GM21360 (cell line): ENCODE measurements at regions not wholly inside any gene's neighbourhood (a gene's known extent, or its start where the extent isn't known, plus 50 kb on each side); places are given as distances from the start of the nearest gene placed in this dataset.

Experiments used
- ATAC-seq: cut with Tn5 transposase; IDR thresholded peaks from one replicate; pipeline ENCODE4 v1.9.1; 2021; ENCODE audit warnings: mild to moderate bottlenecking, moderate library complexity; ENCODE audit not compliant: unreplicated experiment

DNA sequence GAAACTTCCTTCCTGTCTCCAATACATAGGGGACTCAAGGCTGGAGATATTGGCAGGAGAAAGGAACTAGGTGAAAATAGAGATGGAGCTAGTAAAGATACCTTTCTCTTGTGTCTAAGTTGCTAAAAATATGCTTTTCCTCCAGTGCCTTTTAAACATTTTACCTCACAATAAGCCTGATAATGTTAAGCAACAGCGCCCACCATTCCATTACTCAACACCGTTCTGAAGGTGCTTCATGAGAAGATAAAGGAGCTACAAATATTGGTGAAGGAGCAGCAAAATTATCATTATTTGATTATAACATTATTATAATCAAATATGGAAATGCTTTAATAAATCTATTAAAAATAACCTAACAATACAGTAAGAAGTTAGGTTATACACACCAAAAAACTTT, 83.6 kb upstream of the BARX2 start:
- no peak for ATAC-seq

DNA sequence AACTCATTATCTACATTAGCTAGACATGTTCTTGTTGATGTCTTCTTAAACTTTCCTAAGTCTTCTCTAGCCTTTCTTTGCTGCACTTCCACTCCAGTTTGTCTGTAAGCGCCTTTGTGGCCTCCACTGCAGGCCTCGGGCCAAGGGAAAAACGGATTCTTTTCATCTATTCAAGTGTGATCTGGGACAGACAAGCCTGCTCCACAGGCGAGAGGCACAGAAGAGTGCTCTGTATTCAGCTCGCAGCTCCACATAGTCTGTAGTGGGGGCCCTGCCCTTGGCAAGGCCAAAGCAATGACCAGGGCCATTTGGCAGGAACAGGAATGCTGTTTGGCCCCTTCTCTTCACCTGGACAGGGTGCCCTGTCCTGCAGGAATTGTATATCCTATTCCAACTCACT, 84.1 kb upstream of the BARX2 start:
- ATAC-seq, result no peak

DNA sequence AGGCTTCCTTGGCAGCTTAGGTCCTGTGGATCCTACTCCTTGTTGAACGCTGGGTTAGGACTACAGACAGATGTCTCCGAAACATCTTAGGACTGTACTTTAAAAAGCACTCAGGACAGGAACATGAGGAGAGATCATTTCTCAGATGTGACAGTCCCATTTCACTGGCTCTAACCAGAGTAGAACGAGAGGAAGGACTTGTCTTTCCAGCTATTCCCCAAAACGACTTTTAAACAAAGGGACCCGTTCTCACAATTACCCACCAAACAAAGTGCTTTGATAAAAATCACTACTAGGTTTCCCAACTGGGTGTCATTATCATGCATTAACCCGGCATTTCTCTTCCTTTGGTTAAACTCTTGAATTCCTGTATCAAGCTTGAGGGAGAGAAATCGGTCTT, 84.7 kb upstream of the BARX2 start:
- ATAC-seq, result no peak

DNA sequence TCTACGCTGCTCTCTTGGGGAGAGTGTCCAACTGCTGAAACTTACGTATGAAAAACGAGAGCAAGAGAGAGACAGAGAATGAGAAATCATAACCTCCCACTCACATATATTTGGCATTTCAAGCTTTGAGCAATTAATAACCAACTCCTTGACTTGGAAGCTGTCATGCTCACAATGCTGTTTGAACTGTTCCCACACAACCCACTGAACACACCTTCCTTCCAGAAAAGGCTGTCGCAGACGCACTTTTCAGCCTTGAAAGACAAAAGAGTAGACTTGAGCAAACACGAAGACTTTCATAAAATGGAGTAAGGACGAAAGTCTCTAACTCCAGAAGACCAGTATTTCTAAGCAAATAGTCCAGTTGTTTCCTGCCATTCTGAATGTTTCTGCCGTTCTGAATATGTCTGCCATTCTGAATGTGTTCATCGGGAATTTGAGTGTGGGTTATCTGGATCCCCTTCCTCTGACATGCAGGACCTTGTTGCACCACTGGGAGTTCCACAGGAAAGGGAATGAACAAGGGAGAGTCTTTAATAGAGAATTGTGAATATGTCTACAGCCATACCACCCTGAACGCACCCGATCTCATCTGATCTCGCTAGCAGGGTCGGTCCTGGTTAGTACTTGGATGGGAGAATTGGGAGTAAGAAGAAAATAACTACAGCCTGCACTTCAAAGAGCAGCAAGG, 86.2 kb upstream of the BARX2 start:
- ATAC-seq, result no peak

DNA sequence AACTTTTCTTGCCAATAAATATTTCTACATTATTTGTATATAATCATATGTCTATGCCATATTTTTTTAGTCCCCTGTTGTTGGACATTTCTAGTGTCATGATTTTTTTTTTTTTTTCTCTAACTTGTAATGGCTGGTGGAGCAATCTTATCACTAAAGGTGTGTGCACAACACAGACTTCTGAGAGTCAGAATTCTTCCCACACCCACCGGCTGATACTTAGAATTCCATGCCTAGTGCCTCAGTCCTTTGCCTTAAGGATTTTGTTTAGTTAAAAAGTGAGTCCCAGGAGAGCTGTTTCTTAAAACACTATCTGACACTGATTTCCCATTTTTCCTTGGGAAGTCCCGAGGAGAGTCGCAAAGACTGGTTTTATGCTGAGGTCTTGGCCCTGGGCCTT, 87.7 kb upstream of the BARX2 start:
- ATAC-seq, result no peak

DNA sequence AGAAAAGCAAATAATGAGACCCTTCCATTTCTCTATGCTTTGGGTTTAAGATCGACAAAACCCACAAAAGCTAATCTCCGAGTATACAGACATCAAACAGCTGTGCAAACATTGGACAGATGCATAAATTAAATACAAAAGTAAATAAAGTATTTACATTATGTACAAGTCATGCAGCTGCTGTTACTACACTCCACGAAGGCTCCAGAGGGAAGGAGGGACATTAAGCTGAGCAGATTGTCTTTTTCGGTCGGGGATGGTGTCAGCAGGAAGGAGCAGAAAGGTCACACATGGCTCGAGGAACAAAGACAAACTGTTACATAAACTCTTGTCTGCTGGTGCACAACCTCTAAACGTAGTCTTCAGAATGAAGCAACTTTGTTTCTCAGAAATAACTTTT, 88.8 kb upstream of the BARX2 start:
- ATAC-seq, result no peak

DNA sequence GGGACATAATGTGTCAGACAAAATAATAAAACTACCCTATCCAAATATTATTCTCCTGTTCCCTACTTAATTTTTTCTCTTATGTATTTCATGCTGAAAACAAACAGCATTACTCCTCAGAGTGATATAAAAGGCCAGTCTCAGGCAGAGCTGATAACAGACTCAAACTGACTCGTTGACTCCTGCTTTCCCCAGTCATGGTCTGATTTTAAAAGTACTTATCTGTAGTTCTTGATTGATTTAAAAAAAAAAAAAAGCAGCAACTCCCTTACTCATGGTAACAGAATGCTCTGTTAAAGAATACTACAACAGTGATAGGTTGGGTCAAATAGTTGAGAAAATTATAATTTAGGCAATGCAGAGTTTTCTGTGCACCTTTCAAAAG, 90.3 kb upstream of the BARX2 start:
- ATAC-seq, result no peak

DNA sequence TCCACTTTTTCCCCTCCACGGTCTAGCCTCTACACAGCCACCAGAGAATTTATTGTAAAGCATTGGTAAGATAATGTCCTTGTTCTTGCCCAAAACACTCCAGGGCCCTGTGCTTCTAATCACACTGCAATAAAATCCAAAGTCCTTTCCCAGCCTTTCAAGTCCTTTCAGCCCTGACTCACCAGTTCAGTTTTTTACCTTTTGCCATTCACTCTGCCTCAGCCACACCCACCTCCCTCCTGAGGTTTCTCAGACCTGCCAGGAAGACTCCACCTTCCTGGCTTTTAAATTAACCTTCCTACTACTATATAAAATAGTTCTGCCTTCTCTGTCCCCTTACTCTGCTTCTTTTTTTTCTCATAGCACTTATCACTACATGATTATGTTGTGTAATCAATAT, 91.0 kb upstream of the ARHGAP32 start:
- no peak for ATAC-seq

DNA sequence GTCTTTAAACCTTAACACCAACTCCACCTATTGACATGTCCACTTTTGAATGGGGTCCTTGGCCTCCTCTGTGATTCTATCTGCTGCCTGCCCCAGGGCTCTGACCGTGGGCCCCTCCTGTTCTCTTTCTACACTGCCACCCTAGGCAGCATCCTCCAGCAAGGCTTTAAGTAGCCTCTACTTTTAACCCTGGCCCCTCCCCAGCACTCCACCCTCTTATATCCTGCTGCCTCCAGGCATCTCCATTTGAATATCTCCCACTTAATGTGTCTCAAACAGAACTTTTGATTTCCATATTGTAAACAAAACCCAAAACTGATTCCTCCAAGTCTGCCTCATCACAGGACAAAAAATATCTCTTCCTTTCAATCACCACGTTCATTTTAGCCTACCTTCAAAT, 90.5 kb upstream of the ARHGAP32 start:
- ATAC-seq, result no peak

DNA sequence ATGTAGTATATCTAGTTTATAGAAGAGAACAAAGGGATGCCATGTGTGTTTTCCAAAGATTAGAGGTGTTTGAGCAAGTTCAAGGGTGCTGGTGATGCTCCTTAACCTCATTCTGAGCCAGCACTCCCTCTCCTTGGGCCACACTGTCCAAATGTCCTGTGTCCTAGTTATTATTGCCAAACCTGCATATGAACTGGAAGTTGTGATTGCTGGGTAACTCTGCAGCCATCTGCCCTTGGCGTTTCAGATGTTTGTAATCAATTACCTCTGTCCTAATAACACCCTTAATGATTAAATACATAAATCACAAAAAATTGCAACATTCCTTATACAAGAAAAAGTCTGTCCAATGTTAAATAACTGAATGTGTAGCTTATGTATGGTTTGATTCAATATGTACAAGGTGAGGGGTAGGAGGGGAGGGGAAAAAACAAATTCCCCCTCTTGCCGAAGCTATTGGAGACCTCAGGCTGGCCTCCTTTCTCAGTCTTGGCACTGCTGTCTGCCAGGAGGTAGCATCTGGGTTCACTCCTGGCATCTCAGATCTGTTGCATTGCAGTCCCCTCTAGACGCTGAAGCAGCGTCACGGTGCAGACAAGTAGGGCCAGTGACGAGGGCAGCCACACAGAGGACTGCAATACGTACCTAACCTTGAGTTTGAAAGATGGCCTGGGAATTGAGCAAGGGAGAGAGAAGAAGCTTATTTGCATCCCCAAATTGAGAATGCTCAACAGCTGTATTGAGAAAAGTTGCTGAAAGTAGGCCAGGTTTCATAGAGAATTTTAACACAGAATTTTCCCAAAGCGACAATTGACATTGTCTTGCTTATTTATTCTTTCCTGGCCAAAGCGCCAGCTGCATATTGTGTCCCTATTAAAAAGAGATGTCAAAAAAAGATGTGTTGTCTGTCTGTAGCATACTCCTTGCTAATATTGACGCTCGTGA, 89.6 kb upstream of the ARHGAP32 start:
- ATAC-seq, result no peak

DNA sequence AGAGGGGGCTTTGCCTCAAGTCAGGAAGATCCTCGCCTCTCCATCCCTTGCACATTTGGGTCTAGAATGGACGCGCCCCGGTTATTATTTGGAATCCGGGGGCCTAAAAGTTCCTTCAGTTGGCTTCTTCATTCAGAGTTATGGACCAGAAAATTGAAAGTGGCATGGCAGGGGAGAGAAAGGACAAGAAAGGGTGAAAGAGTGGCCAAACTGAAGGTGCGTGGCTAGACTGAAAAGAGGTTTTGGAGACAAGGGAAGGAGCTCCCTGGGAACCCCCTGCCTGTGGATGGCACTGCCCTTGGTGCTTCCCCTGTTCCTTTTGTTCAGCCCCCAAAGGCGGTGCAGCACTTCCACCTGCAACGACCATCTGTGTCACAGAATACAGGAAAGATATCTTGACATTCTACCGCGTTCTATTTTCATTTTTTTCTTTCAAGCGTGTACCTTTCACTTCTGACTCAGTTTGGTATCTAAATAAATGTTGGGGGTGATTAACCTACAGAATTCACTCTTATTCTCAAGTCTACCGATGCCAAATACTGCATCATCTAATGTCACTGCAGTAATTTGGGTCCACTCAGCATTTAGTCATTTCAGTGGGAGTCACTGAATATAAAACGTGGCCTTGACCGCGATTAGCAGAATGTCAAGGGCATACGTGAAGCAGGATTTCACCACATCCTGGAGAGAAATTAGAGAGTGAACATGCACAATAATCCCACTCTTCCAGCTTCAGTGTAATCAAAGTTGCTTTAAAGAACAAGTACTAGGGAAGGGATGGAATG, 88.1 kb upstream of the ARHGAP32 start:
- ATAC-seq, result no peak

DNA sequence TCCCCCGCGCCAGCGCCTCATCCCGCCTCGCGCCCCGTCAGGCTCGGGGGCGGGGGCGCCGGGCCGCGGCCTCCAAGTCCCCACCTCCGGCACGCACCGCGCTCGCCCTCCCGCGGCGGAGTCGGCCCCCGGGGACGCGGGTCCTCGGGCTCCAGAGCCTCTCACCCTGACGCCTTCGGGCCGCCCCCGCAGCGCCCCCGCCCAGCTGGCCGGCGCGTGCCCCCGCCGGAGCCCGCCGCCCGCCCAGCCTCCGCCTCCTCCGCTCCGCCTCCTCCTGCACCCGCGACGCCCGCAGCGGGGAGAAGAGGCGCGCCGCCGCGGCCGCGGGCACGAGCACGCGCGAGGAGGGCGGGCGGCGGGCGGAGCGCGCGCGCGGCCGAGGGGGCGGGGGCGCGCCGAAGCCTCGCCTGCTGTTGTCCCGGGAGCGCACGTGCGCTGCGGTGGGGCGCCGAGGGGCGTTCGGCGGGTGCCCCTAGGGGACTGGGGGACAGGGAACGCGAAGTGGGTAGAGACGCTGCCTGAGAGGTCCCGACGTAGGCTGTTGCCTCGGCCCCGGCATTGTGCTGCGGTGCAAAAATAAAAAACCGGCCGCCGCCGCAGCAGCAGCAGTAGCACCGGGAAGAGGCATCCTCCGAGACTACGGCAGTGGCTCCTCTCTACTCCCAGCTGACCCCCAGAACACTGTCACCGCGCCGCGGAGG, 87.4 kb upstream of the ARHGAP32 start:
- peak; percentile 56 for ATAC-seq

DNA sequence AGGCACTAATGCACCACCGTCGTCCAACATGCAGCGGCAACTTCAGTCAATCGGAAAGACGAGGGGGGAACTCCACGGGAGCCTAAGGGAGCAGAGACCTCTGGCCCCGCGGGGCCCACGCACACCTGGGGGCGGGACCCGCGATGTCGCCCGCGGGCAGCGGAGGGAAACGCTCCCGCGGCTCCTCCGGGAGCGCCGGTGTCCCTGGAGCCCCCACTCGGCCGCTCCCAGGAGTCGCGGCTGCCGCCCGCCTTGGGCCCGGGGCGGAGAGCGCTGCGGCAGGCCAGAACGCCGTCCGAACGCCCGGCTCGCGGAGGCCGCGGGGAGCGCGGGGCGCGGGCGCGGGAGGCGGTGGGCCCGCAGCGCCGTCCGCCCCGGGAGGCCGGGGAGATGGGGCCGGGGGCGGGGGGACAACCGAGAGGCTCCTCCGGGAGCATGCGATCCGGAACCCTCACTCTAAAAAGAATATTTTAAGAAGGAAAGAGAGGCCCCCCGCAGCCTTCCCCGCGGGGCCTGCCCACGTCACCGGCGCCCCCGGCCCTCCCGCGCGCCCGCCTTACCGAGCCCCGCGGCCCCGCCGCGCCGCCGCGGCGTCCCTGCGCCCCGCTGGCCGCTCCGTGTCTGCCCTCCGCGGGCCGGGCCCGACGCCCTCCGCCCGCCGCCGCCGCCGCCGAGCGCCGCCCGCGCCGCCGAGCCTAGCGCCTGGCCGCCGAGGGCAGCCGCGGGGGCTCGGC, 86.6 kb upstream of the ARHGAP32 start:
- peak; percentile 33 for ATAC-seq

DNA sequence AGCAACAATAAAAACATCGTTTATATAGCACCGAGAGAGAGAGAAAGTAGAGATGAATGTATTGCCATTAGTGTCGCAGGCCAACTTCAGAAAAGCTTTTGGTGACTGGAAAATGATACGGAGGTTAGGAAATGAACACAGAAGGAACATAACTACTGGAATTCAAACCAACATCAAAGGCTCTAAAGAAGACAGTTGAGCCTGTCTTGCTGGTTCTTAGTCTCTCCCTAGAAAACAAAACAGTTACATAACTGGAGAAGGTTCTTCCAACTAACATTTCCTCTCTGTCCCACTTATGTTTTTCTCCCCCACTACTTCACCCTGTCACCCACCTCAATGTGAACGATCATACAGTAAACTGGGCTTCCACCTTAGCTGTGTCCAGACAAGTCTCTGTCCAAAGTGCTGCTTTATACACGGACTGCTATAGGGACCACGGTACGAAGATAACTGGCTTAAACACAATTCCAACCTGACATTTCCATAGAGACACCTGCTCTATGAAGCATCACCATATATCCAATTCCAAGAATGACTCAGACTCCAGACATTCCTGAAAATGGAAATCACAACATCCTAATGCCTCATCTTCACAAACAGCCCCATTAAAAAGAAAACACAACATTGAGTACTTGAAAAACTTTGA, 85.2 kb upstream of the ARHGAP32 start:
- ATAC-seq, result no peak

DNA sequence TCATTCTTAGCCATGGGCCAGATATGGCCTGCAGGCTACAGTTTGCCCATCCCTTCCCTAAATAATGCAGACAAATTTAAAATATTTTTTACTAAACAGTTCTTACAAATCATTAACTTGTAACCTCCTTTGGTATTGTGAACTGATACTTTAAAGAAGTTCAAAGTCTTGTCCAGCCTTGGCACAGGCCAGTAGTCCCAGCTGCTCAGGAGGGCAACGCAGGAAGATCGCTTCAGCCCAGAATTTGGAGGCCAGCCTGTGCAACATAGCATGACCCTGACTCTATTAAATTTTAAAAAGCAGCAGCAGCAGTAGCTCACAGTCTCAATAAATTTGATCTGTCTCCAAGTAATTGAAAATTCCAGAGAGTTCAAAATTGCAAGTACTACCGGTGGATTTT, 83.7 kb upstream of the ARHGAP32 start:
- ATAC-seq, result no peak

DNA sequence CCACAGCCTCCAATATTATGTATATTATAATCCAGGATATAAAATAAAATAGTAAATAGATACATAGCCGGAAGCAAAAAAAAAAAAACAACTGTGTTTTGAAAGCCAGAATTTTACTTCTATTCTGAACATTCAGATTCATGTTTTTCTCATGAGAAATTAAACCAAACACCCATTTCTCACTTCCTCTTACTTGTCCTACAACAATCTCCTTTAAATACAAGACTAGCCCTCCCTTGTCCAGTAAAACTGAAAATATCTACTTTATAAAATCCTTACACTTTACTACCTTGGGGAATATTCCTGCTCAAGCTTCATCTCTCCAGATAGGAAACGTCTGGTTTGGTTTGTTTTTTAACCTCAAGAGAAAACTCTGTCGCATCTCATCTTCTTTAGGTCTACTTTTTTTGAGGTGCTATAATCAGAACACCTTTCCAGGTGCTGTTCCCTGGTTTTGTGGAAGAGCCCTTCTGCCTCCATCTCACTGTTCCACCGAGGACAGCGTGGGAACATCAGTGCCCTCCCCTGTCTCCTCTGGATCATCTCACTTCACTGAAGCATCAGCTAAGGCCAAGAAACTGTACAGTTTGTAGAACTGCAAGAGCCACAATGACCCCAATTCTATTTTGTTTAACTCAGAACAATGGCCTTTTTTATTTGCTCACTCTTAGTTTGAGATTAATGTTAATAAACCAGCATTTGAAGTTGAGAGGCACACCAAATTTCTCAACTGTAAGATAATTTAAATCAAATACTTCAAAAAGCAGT, 82.0 kb upstream of the ARHGAP32 start:
- no peak for ATAC-seq

DNA sequence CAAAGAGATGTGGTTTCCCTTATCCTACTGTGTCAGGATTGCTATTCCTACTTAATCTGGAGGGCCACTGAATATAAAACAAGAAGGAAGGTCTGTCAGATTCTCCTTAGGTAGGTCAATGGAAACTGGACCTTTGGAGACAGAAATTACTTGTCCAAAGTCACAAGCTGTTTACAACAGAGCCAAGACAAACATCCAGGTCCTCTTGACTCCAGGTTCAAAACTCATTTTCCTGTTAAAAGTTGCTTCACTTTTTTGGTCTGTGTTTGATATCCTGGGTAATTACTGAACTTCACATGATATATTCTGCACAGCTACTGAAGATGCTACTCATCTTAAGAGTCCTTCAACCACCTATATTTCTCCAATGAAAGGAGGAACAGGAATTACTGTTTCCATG, 81.2 kb upstream of the ARHGAP32 start:
- no peak for ATAC-seq

DNA sequence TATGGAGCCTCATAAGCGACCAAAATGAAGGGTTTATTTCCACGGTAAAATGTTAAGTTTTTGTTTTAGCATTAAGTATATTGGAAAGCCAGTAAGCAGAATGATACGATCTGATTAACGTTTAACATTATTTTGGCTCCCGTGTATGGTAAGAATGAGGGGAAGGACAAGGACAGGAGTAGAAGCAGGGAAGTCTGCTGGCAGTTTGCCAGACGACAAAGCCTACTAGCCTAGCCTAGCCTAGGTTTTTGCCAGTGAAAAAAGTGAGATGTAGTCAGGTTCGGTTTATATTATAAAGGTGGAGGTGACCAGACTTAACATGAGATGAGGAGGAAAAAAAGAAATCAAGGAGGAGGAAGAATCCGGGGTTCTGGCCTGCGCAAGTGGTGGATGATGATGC, 78.9 kb upstream of the ARHGAP32 start:
- no peak for ATAC-seq

DNA sequence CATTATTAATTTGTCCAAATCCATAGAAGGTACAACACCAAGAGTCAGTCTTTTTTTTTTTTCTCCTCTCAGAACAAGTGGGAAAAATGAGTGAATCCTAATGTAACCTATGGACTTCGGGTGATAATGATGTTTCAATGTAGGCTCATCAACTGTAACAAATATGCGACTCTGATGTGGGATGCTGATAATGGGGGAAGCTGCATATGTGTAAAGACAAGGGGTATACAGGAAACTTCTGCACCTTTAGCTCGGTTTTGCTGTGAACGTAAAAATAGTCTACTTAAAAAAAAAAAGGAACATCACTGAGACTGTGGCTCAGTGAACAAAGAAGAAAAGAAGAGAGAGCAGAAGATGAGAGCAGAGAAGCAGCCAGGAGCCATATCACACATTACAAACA, 78.3 kb upstream of the ARHGAP32 start:
- no peak for ATAC-seq
